RPMI7951 (cell line): ENCODE measurements at regions not wholly inside any gene's neighbourhood (a gene's known extent, or its start where the extent isn't known, plus 50 kb on each side); places are given as distances from the start of the nearest gene placed in this dataset.

Experiments used
- DNase-seq: peaks from one replicate; pipeline ENCODE4 v3.0.0-alpha.2; 2012; ENCODE audit warnings: low read depth

- DNase-seq: no peak
Observed at GRCh38 chr1:106754957-106755356, 301.5 kb upstream of the PRMT6 start.

DNA sequence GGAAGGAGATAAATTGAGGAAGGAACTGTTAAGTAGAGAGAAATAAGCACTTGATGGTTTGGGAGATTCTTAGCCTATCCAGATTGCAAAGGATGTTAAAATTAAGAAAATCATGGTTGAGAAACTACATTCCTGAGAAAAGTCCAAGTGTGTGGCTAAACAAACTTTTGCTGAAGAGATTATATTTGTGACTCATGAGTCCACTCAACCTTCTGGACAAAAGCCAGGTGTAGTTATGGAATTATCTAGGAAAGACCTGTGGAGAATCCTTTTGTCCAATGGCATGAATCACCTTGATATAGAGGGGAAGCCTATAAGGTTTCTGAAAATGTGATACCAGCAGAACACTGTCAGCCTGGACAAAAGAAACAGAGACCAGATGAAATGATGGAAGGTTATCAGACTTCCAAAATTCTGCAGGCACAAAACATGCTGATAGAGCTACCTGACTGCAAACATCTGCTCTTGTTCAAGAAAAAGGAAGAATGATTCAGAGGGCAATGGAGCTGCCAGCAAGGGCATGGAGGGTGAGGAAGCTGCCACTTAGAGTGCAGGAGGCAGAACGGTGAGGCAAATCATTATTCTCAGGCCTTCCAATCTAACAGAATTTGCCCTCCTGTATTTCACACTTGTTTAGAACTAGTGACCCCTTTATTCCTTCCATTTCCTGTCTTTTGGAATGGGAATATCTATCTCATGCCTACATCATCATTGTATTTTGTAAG is 300.6 kb upstream of the PRMT6 start:
- no peak for DNase-seq

DNA sequence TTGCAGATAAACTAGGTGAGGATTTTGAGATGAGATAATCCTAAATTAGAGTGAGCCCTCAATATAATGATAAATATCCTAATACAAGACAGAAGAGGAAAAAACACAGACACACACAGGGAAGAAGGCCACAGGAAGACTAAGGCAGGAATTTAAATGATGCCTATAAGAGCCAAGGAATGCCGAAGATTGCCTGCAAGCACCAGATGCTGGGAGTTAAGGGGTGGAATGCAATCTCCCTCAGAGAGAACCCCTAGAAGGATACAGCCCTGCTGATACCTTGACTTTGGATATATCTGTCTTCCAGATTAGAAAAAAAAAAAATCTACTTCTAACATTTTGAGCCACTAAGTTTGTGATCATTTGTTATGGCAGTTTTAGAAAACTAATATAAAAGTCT is 299.7 kb upstream of the PRMT6 start:
- no peak for DNase-seq

DNA sequence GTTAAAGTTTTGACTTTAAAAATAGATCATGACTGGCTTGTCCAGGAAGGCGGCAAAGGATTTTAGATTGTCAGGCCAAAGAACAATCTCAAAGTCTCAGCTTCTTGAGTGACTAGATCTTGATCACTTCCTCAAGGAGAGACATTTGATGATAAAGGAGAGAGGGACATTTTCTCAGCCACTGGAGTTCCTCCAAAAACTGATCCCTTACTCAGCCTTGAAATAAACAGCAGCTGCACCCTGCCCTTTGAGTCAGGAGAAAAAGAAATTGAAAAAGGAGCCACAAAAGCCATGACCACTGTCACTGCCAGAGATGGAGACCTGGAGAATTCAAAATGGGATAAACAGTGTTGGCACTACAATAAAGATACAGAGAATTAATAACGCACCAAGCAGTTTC is 288.4 kb upstream of the PRMT6 start:
- DNase-seq: peak; percentile 3

GRCh38 chr1:106768501-106768900 is 288.0 kb upstream of the PRMT6 start:
- DNase-seq: no peak

DNA sequence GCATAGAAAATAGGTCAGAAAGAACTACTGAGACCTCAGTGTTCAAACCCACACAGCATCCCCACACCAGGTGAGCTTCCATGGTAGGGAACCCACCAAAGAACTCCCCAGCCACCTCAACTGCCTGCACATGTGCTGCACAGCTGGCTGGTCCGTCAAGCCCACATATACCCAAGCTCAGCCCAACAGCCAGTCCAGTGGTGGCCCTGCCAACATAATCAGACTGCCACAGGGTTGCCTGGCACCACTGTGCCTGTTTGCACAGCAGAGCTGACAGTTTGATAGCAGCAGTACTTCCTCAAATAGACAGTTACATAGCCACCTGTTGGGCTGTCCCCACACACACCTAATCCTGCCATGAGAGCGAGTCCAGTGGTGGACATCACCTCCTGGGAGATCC is 283.3 kb upstream of the PRMT6 start:
- DNase-seq: no peak

DNA sequence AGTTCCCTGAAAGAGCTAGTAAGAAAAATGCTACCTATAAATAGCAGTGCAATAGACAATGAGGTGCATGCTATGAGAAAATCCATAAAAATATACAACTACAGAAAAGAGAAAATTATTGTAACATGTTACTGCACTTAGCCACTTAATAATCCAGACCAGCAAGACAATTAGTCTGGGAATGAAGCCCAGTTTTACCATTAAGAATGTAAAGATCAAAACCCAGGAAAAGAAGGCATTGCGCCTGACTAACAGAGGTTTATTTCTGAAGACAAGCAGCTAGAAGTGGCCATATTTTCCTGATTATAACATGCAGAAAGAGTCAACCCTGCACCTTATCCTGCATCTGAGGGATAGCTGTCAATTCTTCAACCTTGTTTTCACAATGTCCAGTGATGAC is 276.4 kb upstream of the PRMT6 start:
- DNase-seq: no peak

DNA sequence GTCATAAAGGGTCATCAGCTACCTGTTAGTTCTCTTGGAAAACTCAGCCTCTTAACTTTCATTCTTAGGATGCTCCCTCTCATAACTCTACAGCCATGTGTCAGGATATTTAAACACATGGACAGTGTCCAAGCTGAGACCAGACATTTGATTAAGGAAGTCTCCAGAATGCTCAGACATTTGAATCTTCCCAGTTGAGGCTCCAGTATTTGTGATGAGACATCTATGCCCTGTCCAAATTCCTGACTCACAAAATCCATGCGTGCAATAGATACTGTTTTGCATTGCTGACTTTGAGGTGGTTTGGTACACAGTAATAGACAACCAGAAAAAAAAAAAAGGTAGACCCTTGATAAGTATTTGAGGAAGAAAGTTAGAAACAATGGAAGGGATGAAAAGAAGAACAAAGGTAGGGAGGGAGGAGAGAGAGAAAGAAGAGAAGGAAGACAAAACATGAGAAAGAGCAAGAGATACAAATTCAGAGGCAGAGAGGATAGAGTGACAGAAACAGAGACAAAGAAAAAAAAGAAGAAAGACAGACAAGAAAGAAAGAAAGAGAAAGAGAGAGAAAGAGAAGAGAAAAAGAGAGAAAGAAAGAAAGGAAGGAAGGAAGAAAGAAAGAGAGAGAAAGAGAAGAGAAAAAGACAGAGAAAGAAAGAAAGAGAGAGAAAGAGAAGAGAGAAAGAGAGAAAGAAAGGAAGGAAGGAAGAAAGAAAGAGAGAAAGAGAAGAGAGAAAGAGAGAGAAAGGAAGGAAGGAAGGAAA is 275.5 kb upstream of the PRMT6 start:
- DNase-seq: no peak

GRCh38 chr1:106785176-106785575 is 271.3 kb upstream of the PRMT6 start:
- no peak for DNase-seq

DNA sequence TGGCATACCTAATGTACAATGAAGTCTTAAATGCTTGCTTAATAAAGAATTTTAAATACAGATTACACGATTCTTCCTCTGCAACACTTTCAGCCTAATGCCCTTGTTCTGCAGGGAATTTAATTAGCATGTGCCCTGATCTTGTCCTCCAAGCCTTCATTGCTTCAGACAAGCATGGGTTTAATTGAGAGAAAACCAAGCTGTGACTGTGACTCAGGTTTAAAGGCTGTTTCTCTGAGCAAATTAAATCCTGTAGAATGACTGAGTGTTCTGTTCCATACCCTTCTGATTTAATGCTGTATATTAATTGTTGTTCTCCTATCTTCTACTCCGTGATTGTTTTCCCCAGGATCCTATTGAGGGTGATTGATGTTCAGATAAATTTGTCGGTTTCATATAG is 269.0 kb upstream of the PRMT6 start:
- DNase-seq: no peak

GRCh38 chr1:106789686-106790085 is 266.8 kb upstream of the PRMT6 start:
- no peak for DNase-seq

DNA sequence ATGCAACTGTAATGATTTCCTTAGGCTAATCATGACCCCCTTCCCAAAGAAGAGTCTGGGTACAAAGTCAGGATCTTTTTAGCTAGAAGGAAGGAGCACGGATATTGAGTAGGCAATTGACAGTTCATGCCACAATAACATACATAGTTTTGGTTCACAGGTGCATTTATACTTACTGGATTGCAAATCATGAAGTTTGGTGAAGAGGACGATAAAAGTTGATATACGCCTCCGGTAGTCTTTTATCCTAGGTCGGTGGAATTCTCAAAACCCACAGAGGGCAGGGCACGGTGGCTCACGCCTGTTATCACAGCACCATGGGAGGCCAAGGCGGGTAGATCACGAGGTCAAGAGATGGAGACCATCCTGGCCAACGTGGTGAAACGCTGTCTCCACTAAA is 265.4 kb upstream of the PRMT6 start:
- no peak for DNase-seq

DNA sequence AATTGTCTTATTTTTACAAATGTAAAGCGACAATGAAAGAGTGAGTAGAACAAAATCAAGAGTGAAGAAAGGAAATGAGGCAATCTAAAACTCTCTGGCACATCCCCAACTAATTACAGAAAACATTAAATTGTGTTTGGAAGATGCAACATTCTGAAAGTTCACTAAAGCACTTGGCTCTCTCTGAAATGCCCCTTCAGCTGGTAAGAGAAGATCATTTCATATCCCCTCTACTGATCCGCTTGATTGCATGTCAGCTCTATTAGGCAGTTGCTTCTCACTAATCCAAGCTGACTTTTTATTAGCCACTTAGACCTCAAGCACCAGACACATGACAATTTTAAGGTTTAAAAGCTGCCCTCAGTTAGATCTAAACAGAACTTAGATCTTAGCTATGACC is 262.8 kb upstream of the PRMT6 start:
- no peak for DNase-seq

- no peak for DNase-seq
Observed at GRCh38 chr1:106798991-106799390, 257.5 kb upstream of the PRMT6 start.

DNA sequence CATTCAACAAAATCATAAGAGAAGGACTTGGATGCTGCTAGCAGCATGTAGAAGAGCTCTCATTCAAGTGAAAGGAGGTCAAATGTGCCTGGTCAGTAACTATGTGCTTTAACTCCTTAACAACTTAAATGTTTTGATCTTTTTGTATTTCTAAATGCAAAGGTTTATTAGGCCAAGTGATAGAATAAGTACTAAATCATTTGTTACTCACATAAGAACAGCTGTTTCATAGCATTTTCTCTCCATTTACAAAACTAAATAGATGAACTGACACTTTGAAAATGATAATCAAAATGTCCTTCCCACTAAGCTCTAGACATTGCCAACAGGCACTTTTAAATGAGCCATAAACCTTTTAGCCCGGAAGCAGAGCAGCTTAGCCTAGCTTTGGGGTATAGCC is 254.3 kb upstream of the PRMT6 start:
- no peak for DNase-seq

DNA sequence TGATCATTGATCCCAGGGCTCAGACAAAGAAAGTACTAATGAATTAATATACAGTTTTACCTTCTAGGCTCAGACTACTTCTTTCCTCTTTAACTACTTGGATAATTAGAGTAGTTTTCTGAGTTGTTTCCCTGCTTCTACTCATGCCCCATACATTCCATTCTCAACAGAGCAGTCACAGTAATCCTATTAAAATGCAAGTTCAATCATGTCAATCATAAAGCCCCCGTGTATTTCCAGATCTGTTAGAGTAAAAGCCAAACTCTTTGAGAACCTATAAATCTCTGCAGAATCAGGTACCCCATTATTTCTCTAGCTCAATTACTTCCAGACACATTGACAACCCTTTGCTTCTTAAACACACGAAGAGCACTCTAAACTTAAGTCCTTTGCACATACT is 242.1 kb upstream of the PRMT6 start:
- DNase-seq: no peak

DNA sequence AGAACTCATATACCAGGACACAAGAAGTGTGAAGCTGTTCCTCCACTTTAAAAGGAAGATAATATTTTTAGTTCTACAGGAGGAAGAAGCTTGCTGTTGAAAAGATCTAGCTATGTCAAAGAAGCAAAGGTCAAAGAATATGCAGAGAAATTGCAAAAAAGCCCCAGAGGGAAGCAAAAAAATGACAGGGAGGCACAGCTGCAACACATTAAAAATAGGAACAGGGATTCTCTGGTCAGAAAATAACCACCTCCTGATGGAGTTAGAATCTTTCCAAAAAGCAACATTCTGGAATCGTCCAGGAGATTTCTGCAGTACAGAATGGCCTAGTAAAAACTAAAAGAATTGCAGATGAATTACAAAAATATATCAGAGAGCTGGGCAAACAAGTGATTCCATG is 238.9 kb upstream of the PRMT6 start:
- no peak for DNase-seq

DNA sequence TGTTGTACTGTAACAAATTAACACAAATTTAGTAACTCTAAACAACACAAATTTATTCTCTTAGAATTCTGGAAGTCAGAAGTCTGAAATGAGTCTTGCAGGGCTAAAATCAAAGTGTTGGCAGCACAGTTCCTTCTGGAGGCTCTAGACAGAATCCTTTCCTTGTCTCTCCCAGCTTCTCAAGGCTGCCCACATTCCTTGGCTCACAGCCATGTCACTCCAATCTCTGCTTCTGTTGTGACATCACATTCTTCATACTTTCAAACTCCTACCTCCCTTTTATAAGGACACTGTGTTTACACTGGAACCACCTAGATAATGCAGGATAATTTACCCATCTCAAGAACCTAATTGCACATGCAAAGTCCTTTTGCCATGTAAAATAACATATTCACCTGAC is 225.0 kb upstream of the PRMT6 start:
- no peak for DNase-seq

GRCh38 chr1:106836708-106837107 is 219.8 kb upstream of the PRMT6 start:
- no peak for DNase-seq

- DNase-seq: no peak
Observed at GRCh38 chr1:106843518-106843917, 213.0 kb upstream of the PRMT6 start.

GRCh38 chr1:106846656-106847055 is 209.8 kb upstream of the PRMT6 start:
- no peak for DNase-seq

- no peak for DNase-seq
Observed at GRCh38 chr1:106861110-106861509, 195.4 kb upstream of the PRMT6 start.

GRCh38 chr1:106868828-106869227 is 187.6 kb upstream of the PRMT6 start:
- no peak for DNase-seq

DNA sequence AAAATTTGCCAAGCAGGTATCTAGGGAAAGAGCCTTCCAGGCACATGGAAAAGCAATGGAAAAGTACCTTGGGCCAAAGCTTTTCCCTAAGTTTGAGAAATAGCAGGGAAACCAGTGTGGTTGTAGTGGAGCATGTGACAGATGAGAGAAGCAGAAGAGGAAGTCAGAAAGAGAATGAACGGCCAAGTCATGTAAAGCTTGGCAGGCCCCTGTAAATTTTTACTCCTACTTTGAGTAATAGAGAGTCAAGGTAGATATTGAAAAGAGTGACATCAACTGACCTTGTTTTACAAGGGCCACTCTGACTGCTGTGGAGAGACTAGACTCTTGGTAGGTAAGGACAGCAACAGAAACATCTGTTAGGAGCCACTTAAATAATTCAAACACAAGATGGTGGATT is 180.9 kb upstream of the PRMT6 start:
- DNase-seq: no peak
